GM12878 (cell line): ENCODE measurements at regions not wholly inside any gene's neighbourhood (a gene's known extent, or its start where the extent isn't known, plus 50 kb on each side); places are given as distances from the start of the nearest gene placed in this dataset.

Source experiments
- ATAC-seq: fragments of 200-7000 bp; cut with Tn5 transposase; 3 replicates; pipeline ENCODE4 v1.9.1; 2020; ENCODE audit warnings: mild to moderate bottlenecking, moderate library complexity
- BruUV-seq: library from RNA; stranded (reverse); fragments of 400-500 nt; replicated peaks from 2 replicates; lab custom pipeline; 2021; lab: Mats Ljungman, UMichigan
- CTCF ChIA-PET: fragments of 300-600 bp; sonication (Branson Sonifier 250); formaldehyde crosslinking; extraction: SDS; loops from one replicate; lab custom pipeline; 2021; ENCODE audit warnings: inconsistent platforms; lab: Yijun Ruan, JAX
- POLR2A ChIA-PET: fragments of 350-600 bp; formaldehyde crosslinking; extraction: SDS; loops from one replicate; lab custom pipeline; 2021; ENCODE audit warnings: inconsistent platforms; lab: Charles Lee
- RAD21 ChIA-PET: fragments of 300-600 bp; sonication (Branson Sonifier 250); formaldehyde crosslinking; loops from one replicate; lab custom pipeline; 2023; ENCODE audit warnings: antibody characterized with exemption; ENCODE audit not compliant: unreplicated experiment; lab: Charles Lee
- SMC1A ChIA-PET: fragments of 300-600 bp; sonication (Branson Sonifier 250); formaldehyde crosslinking; loops from one replicate; lab custom pipeline; 2023; ENCODE audit not compliant: unreplicated experiment, uncharacterized antibody; lab: Charles Lee
- DNase-seq: peaks from one replicate; pipeline ENCODE4 v3.0.0-alpha.2; 2011; ENCODE audit warnings: low read depth, low spot score
- FAIRE-seq: peaks from 3 replicates; lab custom pipeline; 2011; peaks lifted over from hg19 to GRCh38; lab: Jason Lieb, UNC
- H2AFZ ChIP-seq: 2 replicates; pipeline ENCODE4 v1.6.0; 2011; ENCODE audit warnings: low read depth, low read length, control low read depth; ENCODE audit not compliant: control insufficient read depth
- H3K27ac ChIP-seq: 2 replicates; pipeline ENCODE4 v1.5.1; 2011; ENCODE audit warnings: control low read depth; ENCODE audit not compliant: control insufficient read depth, insufficient read depth
- H3K27me3 ChIP-seq, 2 experiments: replicated peaks in 1 of 2; 2 replicates each; pipeline versions ENCODE4 v1.6.0 to v1.6.1; 2011; ENCODE audit warnings: low read length in 1 of 2; ENCODE audit not compliant: control insufficient read depth in 2 of 2, insufficient read depth in 2 of 2
- H3K36me3 ChIP-seq, 2 experiments: 2 replicates each; pipeline ENCODE4 v1.5.1; 2011; ENCODE audit warnings: low read length in 1 of 2; ENCODE audit not compliant: control insufficient read depth in 2 of 2, insufficient read depth in 2 of 2
- H3K4me1 ChIP-seq: 2 replicates; pipeline ENCODE4 v1.6.1; 2011; ENCODE audit warnings: mild to moderate bottlenecking, low read length, moderate library complexity, mixed read lengths; ENCODE audit not compliant: control insufficient read depth, insufficient read depth
- H3K4me2 ChIP-seq: 2 replicates; pipeline ENCODE4 v1.6.0; 2011; ENCODE audit warnings: control low read depth; ENCODE audit not compliant: control insufficient read depth, insufficient read depth
- H3K4me3 ChIP-seq: fragments of 200-600 bp; sonication (generic); 2 replicates; pipeline ENCODE4 v1.5.1; 2016
- H3K79me2 ChIP-seq: 2 replicates; pipeline ENCODE4 v1.6.0; 2011; ENCODE audit warnings: low read length; ENCODE audit not compliant: control insufficient read depth, insufficient read depth
- H3K9ac ChIP-seq: 2 replicates; pipeline ENCODE4 v1.8.0; 2011; ENCODE audit warnings: low read length, control low read depth, mixed read lengths; ENCODE audit not compliant: control insufficient read depth, insufficient read depth
- H3K9me3 ChIP-seq: replicated peaks from 3 replicates; pipeline ENCODE4 v1.5.1; 2011; ENCODE audit warnings: mild to moderate bottlenecking, low read length; ENCODE audit not compliant: control insufficient read depth, insufficient read depth
- H4K20me1 ChIP-seq: 2 replicates; pipeline ENCODE4 v1.6.0; 2011; ENCODE audit not compliant: control insufficient read depth, insufficient read depth
- BACH1 ChIP-seq: fragments of 450-650 bp; IDR thresholded peaks from 2 replicates; pipeline ENCODE4 v1.6.1; 2017; ENCODE audit warnings: mild to moderate bottlenecking, borderline replicate concordance
- BCL11A ChIP-seq: IDR thresholded peaks from 2 replicates; pipeline ENCODE4 v1.6.1; 2011; ENCODE audit warnings: low read depth, low read length
- ETV6 ChIP-seq, 2 experiments: fragments of 450-650 bp in 1 of 2; IDR thresholded peaks in 1 of 2; conservative IDR thresholded peaks in 1 of 2; 2 replicates each; pipeline ENCODE4 v1.6.1; 2014; ENCODE audit warnings: antibody characterized with exemption in 1 of 2, borderline replicate concordance in 1 of 2, low read depth in 1 of 2, mild to moderate bottlenecking in 1 of 2, moderate library complexity in 1 of 2
- HDAC2 ChIP-seq: fragments of 200-600 bp; sonication (generic); IDR thresholded peaks from 2 replicates; pipeline ENCODE4 v1.6.1; 2017
- HDGF ChIP-seq: fragments of 450-650 bp; IDR thresholded peaks from 2 replicates; pipeline ENCODE4 v1.6.1; 2016; ENCODE audit warnings: antibody characterized with exemption
- KDM1A ChIP-seq: fragments of 200-600 bp; sonication (generic); IDR thresholded peaks from 2 replicates; pipeline ENCODE4 v1.6.1; 2016; ENCODE audit warnings: borderline replicate concordance
- KLF5 ChIP-seq: fragments of 450-650 bp; IDR thresholded peaks from 2 replicates; pipeline ENCODE4 v1.6.1; 2014; ENCODE audit warnings: mild to moderate bottlenecking; ENCODE audit not compliant: partially characterized antibody
- POLR2AphosphoS5 ChIP-seq: IDR thresholded peaks from 2 replicates; pipeline ENCODE4 v1.6.1; 2011; ENCODE audit warnings: mild to moderate bottlenecking, low read length, inconsistent platforms
- RFX5 ChIP-seq: IDR thresholded peaks from 2 replicates; pipeline ENCODE4 v1.6.1; 2011; ENCODE audit warnings: low read depth, low read length, improper control_type of control experiment
- SMAD5 ChIP-seq: IDR thresholded peaks from 2 replicates; pipeline ENCODE4 v1.6.1; 2016; ENCODE audit warnings: antibody characterized with exemption, low read depth
- STAT3 ChIP-seq: IDR thresholded peaks from 2 replicates; pipeline ENCODE4 v1.6.1; 2011; ENCODE audit warnings: low read depth, low read length, improper control_type of control experiment
- TARDBP ChIP-seq: IDR thresholded peaks from 2 replicates; pipeline ENCODE4 v1.6.1; 2016; ENCODE audit warnings: borderline replicate concordance
- WGBS: methylation state at CpG from one replicate; pipeline ENCODE4 v1.1.6; 2016; ENCODE audit warnings: low lambda C conversion rate; ENCODE audit not compliant: insufficient replicate concordance, insufficient coverage; ENCODE audit errors: missing lambda C conversion rate; 5-methylcytosine and 5-hydroxymethylcytosine counted together
- in situ Hi-C: fragments of 300-500 bp; cut with MboI; formaldehyde crosslinking; loops from 9 replicates; pipeline ENCODE4 v1.14.3; 2018; ENCODE audit warnings: mixed read lengths
- intact Hi-C: fragments of 100-400 bp; cut with micrococcal nuclease; formaldehyde crosslinking; loops from one replicate; pipeline ENCODE4 v1.14.2; 2022; ENCODE audit not compliant: unreplicated experiment
- TF ChIP-seq, protein P1 (sequence below): fragments of 450-650 bp; IDR thresholded peaks from 2 replicates; pipeline ENCODE4 v1.6.1; 2014; ENCODE audit warnings: mild to moderate bottlenecking
- TF ChIP-seq, protein P2 (sequence below): IDR thresholded peaks from 2 replicates; pipeline ENCODE4 v1.6.1; 2012; ENCODE audit warnings: improper control_type of control experiment, low read depth, low read length; ENCODE audit not compliant: insufficient replicate concordance
- TF ChIP-seq, protein P3 (sequence below): IDR thresholded peaks from 2 replicates; pipeline ENCODE4 v1.6.1; 2011; ENCODE audit warnings: mild to moderate bottlenecking, low read depth, low read length, moderate library complexity; ENCODE audit not compliant: insufficient replicate concordance

DNA sequence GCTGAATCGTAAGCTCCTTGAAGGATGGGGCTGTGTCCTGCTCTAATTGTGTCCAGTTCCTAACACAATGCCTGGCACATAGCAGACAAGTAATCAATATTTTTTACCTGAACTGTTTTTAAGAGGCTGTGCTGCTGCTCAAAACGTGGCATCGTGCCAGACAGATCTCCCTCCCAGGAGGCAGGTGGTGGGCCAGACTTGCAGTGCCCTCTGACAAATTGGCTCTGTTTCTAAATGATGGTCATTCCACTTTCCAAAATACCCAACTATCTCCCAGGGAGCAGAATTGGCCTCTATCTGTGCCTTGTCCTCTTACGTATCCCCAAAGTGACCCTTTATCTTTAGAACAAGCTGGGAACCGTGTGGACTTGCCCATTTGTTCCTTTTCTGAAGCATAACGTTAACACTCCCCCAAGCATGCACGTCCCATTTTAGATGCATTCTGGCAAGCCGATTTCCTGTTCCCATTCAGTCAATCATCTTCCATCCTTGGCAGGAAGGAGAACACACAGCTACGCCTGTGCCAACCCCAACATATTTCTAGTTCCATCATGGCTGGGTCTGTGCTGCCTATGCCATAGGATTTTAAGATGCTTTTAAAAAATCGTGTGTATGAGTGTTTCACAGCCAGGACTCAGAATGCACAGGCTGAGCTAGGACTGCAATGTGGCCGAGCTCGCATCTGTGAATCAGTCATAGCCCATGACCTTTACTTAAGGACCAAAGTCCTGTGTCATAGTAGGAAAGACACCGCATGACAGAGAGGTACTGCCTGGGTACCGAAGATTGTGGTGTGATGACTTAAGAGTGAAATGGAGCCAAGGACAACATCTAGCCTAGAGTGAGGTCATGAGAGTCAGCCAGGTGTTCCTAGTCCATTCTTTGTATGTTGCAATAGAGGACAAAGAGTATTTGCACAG lies 408.6 kb downstream of the PRDM2 start:
- no peak for FAIRE-seq
- no peaks in the 10 kb centered on the region for H3K9me3 ChIP-seq
- in situ Hi-C loops: loop anchor here (10.0 kb wide), 1 partner anchor 466 kb away; no protein-coding TSS in a partner anchor
- H3K4me1 ChIP-seq: no peaks in the 10 kb centered on the region
- no peak overlapping the region for H3K9ac ChIP-seq
- H3K27me3 ChIP-seq: peaks cover 0 to 2% of the 10 kb centered on the region in 2 experiments; a peak in 1 of 4 replicates
- ATAC-seq: no peak
- H4K20me1 ChIP-seq: no peaks in the 10 kb centered on the region
- RAD21 ChIA-PET: no interaction called here
- H2AFZ ChIP-seq: no peak overlapping the region
- POLR2A ChIA-PET: no interaction called here
- no peak overlapping the region for H3K27ac ChIP-seq
- H3K4me2 ChIP-seq: no peak overlapping the region
- H3K4me3 ChIP-seq: no peak overlapping the region
- SMC1A ChIA-PET: no interaction called here
- H3K79me2 ChIP-seq: no peaks in the 10 kb centered on the region
- H3K36me3 ChIP-seq: no peaks in the 10 kb centered on the region
- CTCF ChIA-PET: no interaction called here
- intact Hi-C loops: no loop called here
- 28% methylated on average over 14 of the region's 14 CpGs for WGBS
- DNase-seq: no peak
- no TSS peak for BruUV-seq
- TF ChIP-seq, protein P1, sequence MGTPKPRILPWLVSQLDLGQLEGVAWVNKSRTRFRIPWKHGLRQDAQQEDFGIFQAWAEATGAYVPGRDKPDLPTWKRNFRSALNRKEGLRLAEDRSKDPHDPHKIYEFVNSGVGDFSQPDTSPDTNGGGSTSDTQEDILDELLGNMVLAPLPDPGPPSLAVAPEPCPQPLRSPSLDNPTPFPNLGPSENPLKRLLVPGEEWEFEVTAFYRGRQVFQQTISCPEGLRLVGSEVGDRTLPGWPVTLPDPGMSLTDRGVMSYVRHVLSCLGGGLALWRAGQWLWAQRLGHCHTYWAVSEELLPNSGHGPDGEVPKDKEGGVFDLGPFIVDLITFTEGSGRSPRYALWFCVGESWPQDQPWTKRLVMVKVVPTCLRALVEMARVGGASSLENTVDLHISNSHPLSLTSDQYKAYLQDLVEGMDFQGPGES: no peak
- TF ChIP-seq TARDBP (no peak), STAT3 (no peak), BACH1 (no peak), SMAD5 (no peak), BCL11A (no peak), HDAC2 (no peak), KLF5 (no peak), RFX5 (no peak), POLR2AphosphoS5 (no peak), ETV6 (conservative IDR thresholded peaks at IDR 0.05 in 1 of 2, IDR thresholded peaks at IDR 0.05 in 1 of 2; ENCODE audit: borderline replicate concordance in 1 of 2, low read depth in 1 of 2) (no peak), KDM1A (no peak), HDGF (no peak)
- TF ChIP-seq, protein P2, sequence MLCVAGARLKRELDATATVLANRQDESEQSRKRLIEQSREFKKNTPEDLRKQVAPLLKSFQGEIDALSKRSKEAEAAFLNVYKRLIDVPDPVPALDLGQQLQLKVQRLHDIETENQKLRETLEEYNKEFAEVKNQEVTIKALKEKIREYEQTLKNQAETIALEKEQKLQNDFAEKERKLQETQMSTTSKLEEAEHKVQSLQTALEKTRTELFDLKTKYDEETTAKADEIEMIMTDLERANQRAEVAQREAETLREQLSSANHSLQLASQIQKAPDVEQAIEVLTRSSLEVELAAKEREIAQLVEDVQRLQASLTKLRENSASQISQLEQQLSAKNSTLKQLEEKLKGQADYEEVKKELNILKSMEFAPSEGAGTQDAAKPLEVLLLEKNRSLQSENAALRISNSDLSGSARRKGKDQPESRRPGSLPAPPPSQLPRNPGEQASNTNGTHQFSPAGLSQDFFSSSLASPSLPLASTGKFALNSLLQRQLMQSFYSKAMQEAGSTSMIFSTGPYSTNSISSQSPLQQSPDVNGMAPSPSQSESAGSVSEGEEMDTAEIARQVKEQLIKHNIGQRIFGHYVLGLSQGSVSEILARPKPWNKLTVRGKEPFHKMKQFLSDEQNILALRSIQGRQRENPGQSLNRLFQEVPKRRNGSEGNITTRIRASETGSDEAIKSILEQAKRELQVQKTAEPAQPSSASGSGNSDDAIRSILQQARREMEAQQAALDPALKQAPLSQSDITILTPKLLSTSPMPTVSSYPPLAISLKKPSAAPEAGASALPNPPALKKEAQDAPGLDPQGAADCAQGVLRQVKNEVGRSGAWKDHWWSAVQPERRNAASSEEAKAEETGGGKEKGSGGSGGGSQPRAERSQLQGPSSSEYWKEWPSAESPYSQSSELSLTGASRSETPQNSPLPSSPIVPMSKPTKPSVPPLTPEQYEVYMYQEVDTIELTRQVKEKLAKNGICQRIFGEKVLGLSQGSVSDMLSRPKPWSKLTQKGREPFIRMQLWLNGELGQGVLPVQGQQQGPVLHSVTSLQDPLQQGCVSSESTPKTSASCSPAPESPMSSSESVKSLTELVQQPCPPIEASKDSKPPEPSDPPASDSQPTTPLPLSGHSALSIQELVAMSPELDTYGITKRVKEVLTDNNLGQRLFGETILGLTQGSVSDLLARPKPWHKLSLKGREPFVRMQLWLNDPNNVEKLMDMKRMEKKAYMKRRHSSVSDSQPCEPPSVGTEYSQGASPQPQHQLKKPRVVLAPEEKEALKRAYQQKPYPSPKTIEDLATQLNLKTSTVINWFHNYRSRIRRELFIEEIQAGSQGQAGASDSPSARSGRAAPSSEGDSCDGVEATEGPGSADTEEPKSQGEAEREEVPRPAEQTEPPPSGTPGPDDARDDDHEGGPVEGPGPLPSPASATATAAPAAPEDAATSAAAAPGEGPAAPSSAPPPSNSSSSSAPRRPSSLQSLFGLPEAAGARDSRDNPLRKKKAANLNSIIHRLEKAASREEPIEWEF: no peak
- TF ChIP-seq, protein P3, sequence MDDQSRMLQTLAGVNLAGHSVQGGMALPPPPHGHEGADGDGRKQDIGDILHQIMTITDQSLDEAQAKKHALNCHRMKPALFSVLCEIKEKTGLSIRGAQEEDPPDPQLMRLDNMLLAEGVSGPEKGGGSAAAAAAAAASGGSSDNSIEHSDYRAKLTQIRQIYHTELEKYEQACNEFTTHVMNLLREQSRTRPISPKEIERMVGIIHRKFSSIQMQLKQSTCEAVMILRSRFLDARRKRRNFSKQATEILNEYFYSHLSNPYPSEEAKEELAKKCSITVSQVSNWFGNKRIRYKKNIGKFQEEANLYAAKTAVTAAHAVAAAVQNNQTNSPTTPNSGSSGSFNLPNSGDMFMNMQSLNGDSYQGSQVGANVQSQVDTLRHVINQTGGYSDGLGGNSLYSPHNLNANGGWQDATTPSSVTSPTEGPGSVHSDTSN: no peak
